Left kidney (tissue), 1 donor: ENCODE measurements at regions not wholly inside any gene's neighbourhood (a gene's known extent, or its start where the extent isn't known, plus 50 kb on each side); places are given as distances from the start of the nearest gene placed in this dataset.
"Not testable (repeated sequence)": the region's sequence is repeated elsewhere in the genome, so short reads cannot be mapped to it uniquely, and the experiment has no call there.

ENCODE experiments used
- DNase-seq: peaks from one replicate; pipeline ENCODE4 v3.0.0-alpha.2; 2013

DNA sequence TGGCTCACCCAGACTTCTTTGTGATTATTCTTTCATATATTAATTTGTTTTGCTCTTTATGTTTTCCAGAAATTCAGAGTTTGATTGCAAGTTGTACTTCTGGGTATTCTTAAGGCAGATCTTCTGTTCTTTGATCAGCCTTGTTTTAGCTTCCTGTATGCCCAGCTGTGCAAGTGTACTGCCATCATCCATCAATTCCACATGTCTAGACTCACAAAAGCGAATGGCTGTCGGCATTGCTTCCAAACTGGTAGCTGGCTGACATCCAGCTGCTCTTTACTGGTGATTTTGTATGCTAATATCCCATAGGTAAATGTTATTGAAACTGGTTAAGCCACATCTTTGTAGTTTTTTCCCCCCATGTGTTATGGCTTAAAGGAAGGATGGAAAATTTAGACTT is 1084.8 kb upstream of the CITED2 start:
- no peak for DNase-seq

DNA sequence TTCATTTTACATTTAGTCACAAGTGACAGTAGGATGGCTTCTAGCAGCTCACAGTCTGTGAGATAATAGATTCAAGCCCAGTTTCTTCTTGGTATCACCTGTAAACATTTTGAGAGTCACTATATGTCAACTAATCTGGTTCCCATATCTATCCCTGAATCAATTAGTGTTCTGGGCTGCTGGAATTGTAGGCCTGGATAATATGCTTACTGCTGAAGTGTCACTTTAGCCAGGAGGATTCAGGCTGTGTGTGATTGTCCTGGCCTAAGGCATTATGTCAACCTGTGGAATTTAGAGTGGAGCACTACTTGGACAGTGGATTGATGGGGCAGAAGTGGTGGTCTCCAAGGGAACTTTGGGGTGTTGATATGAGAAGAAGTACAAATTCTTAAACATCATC is 1071.8 kb upstream of the CITED2 start:
- DNase-seq, result no peak

DNA sequence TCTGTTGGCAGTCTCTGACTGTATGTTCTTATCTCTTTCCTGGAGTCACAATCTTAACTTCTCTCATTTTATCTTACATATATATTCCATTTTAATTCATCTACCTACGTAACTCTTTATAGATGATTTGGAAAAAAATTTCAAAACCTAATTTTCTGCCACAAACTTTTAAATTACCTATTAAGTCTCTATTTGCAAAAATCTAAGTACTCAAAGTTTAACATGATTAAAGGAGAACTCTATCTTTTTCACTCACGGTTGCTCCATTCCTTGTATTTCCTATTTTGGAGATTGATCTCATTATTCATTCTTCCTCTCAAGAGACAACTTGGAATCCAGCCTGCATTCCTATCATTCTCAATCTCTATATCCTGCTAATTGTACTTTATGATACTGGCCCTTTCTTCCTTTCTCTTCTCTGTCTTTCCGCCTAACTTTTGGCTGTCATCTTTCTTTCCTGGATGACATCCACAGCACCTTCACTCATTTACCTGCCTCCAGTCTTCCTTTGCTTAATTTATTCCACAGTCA is 1071.1 kb upstream of the CITED2 start:
- DNase-seq, result no peak

DNA sequence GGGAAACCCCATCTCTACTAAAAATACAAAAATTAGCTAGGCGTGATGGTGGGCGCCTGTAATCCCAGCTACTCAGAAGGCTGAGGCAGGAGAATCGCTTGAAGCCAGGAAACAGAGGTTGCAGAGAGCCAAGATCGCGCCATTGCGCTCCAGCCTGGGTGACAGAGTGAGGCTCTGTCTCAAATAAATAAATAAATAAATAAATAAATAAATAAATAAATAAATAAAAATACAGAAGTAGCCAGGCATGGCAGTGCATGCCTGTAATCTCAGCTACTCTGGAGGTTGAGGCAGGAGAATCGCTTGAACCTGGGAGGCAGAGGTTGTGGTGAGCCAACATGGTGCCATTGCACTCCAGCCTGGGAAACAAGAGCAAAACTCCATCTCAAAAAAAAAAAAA is 1068.7 kb upstream of the CITED2 start:
- not testable (repeated sequence) for DNase-seq

DNA sequence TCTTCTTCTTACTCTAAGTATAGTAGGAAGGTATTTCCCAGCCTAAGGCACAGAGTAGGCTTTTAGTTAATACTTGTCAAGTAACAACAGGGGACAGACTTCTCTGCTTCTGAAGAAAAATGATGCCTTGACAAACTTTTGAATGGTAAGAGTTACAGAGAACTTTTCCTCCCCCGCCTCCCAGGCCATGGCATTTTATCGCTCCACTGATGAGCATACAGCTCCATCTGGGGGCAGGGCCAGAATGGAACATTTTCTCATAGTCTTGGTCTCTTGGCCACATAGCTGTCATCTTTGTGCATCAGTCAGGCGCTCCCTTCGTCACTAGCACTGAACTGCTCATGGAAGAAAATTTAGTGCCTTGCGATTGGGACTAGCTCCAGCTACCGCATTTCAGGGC is 1066.8 kb upstream of the CITED2 start:
- DNase-seq, result peak; percentile 78

DNA sequence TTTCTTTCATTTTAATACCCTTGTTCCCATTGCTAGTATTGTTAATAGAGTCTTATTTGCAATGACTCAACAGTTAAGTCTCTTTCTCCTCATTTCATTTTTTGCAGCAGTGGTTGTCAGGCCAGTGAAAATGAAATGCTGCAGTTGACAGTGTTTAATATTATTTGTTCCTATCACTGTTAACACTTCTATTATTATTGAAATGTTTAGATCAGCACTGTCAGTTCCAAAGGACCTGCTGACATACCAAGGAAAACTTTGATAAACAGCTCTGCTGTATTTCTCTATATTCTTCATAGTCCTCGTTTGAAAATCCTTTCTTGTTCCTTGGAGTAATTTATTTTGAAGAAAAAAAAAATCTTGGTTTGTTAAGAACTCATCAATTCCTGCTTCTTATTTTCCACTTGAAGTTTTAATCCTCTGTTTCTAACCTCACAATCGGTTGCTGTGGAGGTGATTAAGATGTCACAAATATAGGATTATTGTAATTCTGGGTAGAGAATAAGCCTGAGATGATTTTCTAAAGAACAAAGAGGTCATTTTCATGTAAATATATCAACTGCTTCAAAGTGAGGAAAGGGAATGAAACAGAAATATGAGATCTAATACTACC is 1065.9 kb upstream of the CITED2 start:
- no peak for DNase-seq

DNA sequence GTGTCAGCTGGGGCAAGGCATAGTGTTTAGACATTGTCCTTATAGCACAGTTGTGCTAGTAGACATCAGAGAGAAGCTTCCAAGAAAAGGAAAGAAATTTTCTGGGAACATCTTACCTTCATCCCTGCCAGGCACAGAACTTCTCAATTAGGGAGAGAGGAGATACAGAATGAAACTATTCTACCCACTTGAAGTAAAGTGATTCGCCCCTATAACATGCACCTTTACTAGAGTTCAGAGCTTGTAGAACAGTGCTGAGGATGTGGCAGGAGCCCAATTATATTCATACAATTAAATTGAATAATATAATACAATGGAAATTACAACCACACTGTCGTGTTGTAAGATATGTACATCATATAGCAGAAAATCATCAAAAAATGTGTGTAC is 1063.9 kb upstream of the CITED2 start:
- no peak for DNase-seq

DNA sequence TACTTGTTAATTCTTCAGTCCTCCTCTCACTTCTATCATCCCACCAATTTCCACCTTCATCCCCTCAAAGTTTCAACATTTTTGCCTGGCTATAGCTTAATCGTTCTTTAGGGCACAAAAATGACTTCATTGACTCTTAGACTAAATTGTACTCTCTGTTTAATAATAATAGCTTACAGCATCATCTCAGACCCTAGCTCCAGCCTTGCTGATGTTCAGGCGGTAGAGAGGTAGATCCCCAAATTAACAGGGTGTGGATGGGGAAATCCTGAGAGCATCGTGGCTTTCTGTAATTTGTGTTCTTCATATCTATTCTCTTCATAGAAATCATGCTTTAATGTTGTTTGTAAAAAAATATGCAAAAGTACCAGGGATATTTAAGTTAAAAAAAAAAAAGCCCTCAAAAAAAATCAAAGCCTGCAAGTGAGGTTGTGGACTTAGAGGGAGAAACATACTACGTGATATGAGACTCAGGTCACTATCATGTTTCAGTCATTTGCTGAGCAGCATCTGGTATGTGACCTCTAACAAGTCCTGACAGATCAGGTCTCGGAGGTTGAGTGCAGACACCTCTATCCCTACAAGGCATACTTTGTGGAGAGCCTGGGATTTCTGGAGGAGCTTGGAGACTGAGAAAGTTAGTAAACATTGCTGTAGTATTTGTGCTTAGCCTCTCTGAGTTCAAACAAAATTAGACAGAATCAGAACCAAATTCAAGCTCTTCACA is 1063.3 kb upstream of the CITED2 start:
- no peak for DNase-seq

DNA sequence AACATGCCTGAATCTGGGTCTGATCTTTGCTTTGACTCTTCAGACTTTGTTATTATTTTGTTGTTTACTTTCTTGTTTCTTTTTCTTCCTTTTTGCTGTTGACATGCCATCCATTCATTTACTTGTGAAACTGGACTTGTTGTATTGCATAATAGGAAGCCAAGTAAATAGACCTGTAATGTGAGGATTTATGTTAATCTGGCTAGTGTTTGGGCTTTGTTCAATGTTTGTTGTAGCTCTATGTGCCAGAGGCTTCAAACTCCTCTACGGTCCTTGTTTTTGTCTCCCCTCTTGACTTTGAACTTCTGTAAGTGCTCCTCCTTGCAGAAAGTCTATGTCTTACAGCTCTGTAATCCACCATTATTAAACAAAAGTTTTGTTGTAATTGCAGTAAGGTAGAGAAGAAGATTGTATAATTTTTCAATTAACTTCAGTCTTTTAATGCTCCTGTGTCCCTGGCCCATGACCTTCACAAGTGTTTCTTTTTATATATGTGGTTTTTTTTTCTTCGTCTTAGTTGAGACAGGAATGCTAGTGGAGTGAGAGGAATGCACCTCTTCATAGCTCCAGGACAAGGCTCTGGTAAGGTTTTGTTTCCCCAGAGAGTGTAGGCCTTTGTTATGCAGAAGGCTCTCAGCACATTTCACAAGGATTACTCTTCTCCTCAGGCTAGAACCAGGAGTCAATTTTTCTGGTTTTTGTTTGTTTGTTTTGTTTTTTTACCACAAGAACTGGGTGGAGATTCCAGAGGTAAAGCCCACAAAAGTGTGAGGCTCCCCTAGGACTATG is 1061.8 kb upstream of the CITED2 start:
- DNase-seq, result no peak

DNA sequence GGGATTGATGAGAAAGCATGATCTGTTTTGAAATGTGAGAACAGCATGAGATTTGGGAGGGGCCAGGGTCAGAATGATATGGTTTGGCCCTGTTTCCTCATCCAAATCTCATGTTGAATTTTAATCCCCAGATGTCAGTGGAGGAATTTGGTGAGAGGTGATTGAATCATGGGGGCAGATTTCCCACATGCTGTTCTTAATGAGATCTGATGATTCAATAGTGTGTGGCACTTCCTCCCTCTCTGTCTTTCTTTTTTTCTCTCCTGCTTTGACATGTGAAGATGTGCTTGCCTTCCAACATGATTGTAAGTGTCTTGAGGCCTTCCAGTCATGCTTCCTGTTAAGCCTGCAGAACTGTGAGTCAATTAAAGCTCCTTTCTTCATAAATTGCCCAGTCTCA is 1060.3 kb upstream of the CITED2 start:
- DNase-seq, result no peak

DNA sequence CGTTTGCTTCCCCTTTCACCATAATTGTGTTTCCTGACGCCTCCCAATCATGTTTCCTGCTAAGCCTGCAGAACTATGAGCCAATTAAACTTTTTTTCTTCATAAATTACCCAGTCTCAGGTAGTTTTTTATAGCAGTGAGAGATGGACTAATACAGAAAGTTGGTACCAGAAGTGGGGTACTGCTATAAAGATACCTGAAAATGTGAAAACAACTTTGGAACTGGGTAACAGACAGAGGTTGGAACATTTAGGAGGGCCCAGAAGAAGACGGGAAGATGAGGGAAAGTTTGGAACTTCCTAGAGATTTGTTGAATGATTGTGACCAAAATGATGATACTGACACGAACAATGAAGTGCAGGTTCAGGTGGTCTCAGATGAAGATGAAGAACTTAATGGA is 1058.6 kb upstream of the CITED2 start:
- no peak for DNase-seq

DNA sequence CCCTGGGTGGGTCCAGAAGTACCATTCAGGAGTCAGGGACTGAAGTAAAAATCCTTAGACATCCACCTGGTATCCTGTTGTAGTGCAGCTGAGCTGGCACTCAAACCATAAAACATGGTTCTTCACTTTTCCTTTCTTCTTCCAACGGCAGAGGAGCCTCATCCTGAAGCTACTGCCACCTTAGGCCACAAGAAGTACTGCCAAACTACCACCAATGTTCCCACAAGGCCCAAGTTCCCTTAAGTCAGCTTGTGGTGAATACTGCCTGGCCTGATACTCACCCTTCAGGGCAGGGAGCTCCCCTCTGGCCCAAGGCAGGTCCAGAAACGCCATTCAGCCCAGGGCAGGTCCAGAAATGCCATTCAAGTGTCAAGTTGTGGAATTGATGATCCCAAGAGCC is 1053.4 kb upstream of the CITED2 start:
- DNase-seq, result no peak

DNA sequence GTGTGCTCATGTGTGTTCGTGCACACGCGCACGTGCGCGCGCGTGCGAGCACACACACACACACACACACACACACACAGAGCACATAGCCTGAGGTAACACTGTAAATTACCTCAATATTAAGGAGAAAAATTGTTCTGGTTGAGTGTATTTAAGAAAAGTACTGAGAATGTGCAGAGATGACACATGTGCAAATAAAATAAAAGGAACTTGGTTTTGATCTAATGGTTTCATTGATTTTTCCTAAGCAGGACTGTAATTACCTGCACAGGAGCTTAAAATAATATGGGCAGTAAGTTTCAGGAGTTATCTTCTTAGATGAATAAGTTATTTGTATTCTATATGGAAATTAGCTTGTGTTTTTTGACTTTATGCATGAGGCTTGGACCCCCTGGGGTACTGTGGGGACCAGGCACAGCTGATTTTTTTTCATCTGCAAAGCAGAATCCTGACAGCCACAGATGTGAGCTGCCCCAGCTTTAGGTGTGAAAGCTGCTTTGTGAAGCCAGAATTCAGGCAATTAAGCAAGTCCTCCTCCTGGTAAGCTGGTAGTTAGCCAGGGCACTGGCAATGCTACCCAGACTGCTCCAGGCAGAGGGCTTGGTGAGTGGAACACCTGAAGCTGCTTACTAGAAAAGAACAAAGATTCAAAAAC is 1040.6 kb upstream of the CITED2 start:
- no peak for DNase-seq

DNA sequence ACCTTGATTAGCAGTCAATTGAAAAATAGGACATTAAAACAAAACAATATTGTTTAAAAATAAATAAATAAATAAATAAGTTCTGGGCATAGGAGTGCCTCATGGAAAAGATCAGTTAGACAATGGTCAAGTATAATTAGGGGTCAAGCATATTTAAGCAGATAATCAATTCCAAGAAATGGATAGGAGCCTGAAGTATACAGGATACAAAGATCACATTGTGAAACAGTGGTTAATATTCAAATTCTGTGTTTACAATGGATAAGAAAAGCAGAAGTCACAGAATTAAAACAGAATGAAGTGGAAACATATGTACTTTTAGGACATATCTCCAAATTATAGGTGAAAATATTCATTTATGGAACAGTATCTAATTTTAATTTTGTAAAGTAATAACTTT is 1028.6 kb upstream of the CITED2 start:
- DNase-seq, result no peak

DNA sequence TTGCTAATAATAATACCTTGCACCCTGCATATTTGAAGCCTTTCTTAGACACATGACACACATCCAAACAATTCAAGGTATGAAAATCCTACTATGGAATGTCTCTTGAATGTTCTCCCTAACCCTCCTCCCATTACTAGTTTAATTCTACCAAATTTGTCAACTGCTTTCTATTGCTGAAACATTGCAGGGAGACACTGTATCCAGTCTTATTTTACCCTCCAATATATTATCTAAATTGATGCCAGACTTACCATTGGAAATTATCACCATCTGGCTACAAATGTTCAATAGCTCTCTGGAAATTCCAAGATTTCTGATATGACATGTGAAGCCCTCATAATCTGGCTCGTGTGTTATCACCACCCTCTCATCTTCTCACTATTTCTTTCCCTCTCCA is 1027.3 kb upstream of the CITED2 start:
- DNase-seq, result no peak

DNA sequence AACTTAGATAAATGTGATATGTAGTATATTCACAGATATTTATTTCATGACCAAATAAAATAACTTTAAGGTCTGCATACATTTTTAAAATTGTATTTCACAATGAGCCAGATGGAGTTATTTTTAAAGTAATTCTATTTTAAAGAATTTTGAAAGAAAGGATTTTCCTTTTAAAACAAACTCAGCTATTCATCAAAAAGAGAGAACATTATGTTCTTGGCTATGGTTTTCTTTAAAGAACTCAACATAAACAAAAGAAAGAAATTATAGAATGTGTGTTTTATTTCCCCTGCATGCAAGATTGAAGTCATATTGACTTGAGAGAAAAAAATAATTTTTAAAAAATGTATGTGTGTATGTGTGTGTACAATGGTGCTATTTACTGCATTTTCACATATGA is 1023.6 kb upstream of the CITED2 start:
- DNase-seq, result no peak

DNA sequence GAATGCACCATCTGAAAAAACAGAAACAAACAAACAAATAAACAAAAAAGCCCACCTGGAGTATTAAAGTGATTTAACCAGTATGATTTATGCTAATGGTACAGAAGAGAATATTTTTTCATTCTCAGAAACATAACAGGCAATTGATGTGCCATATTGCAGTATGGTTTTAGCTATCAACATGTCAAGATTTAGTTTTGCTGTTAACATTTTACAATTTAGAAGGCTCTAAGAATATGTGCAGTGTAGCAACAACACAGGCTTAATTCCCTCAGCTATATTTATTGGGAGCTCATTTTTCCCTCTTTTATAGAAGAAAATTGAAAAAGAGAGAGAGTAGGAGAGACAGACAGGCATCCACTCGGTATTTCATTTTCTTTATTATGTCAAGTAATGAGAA is 1022.7 kb upstream of the CITED2 start:
- no peak for DNase-seq

DNA sequence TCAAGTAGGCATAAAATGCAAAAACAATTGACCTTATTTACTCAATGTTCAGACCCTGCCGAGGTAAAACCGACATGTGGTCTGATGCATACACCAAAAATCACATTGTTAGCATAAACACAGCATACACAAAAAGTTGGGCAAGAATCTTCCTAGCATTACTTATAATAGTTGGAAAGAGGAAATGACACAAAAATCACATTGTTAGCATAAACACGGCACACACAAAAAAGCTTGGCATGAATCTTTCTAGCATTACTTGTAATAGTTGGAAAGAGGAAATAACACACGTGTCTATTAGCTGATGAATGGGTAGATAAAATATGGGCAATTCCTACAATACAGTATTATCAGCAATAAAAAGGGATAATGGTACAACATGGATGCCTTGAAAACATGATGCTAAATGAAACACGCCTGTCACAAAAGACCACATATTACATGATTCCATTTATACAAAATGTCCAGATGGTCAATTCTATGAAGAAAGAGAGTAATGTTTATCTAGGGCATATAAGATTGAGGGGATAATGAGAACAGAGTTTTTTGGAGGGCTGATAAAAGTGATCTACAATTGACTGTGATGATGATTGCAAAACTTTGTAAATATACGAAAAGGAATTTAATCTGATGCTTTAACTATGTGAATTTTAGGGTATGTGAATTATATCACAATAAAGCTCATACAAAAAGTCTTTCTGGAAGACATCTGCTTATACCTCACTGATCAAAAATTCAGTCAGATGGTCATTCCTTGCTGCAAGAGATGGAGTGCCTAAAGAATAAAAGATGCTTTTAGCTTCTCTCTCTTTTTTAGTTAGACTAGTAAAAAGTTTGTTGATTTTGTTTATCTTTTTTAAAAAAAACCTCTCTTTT is 1019.5 kb upstream of the CITED2 start:
- no peak for DNase-seq

DNA sequence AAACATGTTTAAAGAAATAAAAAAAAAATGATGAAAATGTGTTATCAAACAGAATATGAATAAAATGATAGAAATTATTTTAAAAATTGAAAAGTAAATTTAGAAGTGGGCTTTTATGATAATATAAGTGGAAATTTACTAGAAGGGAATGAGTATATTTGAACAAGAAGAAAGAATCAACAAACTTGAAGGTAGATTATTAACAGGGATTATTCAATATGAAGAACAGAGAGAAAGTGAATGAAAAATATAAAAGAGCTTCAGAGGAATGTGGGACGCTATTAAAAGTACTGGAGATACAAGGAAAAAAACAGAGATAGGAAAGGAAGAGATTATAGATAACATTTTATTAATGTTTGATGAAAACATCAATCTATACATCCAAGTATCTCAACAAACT is 1014.4 kb upstream of the CITED2 start:
- no peak for DNase-seq

DNA sequence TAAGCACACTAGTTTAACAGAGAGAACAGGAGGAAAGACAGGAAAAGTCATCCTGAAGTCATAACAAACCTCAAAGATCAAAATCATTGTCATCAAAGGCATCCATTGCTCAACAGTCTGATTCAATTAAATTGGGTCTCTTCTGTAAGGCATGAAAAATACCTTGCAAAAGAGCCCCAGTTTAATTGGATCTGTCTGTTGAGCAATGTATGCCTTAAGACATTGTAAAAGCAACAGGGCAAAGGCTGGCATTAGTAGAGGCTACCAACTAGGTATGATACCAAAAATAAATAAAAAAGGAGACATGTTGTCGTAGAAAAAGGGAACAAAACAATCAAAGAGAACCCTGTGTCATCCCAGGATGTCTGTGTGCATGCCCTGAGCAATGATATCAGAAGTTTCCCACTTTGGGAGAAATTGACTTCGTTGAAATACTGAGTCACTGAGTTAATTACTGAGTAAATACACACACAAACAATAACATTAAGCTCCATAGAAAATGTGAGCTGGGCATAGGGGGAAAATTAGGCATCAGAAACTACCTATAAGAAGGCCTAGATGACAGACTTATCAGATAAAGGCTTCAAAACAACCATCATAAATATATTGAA is 1013.8 kb upstream of the CITED2 start:
- DNase-seq, result no peak

DNA sequence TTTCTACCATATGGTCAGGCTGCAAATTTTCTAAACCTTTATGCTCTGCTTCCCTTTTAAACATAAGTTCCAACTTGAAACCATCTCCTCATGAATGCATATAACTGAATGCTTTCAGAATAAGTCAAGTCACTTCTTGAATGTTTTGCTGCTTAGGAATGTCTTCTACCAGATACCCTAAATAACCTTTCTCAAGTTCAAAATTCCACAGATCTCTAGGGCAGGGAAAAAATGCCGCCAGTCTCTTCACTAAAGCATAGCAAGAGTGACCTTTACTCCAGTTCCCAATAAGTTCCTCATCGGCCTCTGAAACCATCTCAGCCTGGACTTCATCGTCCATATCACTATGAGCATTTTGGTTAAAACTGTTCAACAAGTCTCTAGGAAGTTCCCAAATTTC is 1011.2 kb upstream of the CITED2 start:
- DNase-seq, result no peak
